Small intestine (tissue), 7 donors: ENCODE measurements at regions not wholly inside any gene's neighbourhood (a gene's known extent, or its start where the extent isn't known, plus 50 kb on each side); places are given as distances from the start of the nearest gene placed in this dataset.

Source experiments
- DNase-seq, 2 donors: peaks; one replicate each; pipeline versions ENCODE4 v3.0.0 to v3.0.0-alpha.2; 2013
- FAIRE-seq: peaks from 2 replicates; lab custom pipeline; 2012; peaks lifted over from hg19 to GRCh38; lab: Jason Lieb, UNC
- H3K27ac ChIP-seq, 3 donors: one replicate each; pipeline ENCODE4 v1.5.1; 2013; ENCODE audit warnings: low read length in 2 of 3, mild to moderate bottlenecking in 2 of 3, control low read depth in 1 of 3, inconsistent platforms in 1 of 3, low read depth in 1 of 3, moderate library complexity in 1 of 3
- H3K27me3 ChIP-seq, 3 donors: one replicate each; pipeline ENCODE4 v1.6.1; 2013; ENCODE audit warnings: low read length in 3 of 3, inconsistent platforms in 1 of 3; ENCODE audit not compliant: control insufficient read depth in 3 of 3, insufficient read depth in 3 of 3
- H3K36me3 ChIP-seq, 3 donors: one replicate each; pipeline ENCODE4 v1.6.1; 2013; ENCODE audit warnings: low read length in 3 of 3, inconsistent platforms in 1 of 3, low read depth in 1 of 3, mild to moderate bottlenecking in 1 of 3, moderate library complexity in 1 of 3; ENCODE audit not compliant: control insufficient read depth in 3 of 3, insufficient read depth in 2 of 3
- H3K4me1 ChIP-seq, 3 donors: one replicate each; pipeline ENCODE4 v1.6.1; 2013; ENCODE audit warnings: low read length in 2 of 3, inconsistent platforms in 1 of 3, low read depth in 1 of 3, mild to moderate bottlenecking in 1 of 3, moderate library complexity in 1 of 3; ENCODE audit not compliant: control insufficient read depth in 3 of 3, insufficient read depth in 2 of 3
- H3K4me3 ChIP-seq, 3 donors: one replicate each; pipeline ENCODE4 v1.5.1; 2013; ENCODE audit warnings: low read length in 3 of 3, control low read depth in 1 of 3, inconsistent platforms in 1 of 3, low read depth in 1 of 3, mild to moderate bottlenecking in 1 of 3, moderate library complexity in 1 of 3
- H3K9me3 ChIP-seq, 2 donors: one replicate each; pipeline ENCODE4 v1.6.1; 2013; ENCODE audit warnings: low read depth in 1 of 2, low read length in 1 of 2; ENCODE audit not compliant: control insufficient read depth in 2 of 2, insufficient read depth in 1 of 2
- WGBS, 3 donors: extraction: QIAGEN DNeasy Blood & Tissue Kit; methylation state at CpG; one replicate each; pipeline ENCODE4 v1.1.7; 2013; 5-methylcytosine and 5-hydroxymethylcytosine counted together
- donor health status: healthy with polysubstance abuse.
- donor health status: control.
- donor health status: control.
- donor health status: Bipolar disorder and iron deficiency.
- donor health status: healthy.

DNA sequence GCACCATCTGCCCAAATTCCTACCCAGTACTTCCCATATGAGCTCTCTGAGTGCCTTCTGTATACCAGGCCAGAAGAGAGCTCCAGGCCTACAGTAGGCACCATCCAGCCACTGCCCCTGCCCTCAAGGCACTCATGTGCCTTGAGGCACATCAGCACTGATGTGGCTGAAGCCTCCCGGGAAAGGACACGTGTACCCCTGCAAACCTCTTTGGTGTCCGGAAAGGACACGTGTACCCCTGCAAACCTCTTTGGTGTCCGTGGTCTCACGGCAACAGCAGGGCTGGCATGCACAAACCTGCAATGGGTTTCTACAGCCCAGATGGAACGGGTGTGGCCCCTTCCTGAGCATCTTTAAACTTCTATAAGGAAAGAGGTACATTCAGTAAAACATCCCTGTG, 209.4 kb upstream of the IGF1R start:
- Histone ChIP-seq H3K27me3 (no peaks in the 10 kb centered on the region), H3K4me1 (no peaks in the 10 kb centered on the region), H3K36me3 (no peaks in the 10 kb centered on the region), H3K9me3 (no peaks in the 10 kb centered on the region), H3K27ac (no peak overlapping the region), H3K4me3 (no peak overlapping the region)
- DNase-seq (no peak), FAIRE-seq (no peak)
- 92 to 95% (median 94%) methylated on average over 7 of the region's 7 CpGs for WGBS, 3 donors

DNA sequence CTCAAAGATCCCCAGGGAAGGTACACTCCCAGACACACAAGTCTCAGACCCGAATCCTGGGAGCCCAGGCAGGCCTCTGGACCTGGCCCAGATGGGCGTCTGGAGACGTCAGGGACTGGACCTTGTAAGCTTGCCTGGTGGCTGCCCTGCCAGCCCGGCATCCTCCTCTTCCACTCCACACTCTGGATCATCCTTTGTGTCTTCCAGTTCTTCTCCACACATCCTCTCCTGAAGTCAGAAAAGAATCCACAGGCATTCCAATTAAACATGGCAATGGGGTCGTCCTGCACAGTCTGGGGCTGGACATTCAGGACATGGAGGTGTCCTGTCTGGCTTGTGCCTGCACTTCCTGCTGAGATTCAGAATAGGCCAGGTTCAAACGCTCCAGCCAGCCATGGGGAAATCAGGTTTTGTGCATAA, 208.8 kb upstream of the IGF1R start:
- DNase-seq (no peak), FAIRE-seq (no peak)
- Histone ChIP-seq H3K27me3 (no peaks in the 10 kb centered on the region), H3K9me3 (no peaks in the 10 kb centered on the region), H3K27ac (no peak overlapping the region), H3K4me3 (no peak overlapping the region), H3K4me1 (no peaks in the 10 kb centered on the region), H3K36me3 (no peaks in the 10 kb centered on the region)
- 75 to 80% (median 77%) methylated on average over 6 of the region's 6 CpGs for WGBS, 3 donors

DNA sequence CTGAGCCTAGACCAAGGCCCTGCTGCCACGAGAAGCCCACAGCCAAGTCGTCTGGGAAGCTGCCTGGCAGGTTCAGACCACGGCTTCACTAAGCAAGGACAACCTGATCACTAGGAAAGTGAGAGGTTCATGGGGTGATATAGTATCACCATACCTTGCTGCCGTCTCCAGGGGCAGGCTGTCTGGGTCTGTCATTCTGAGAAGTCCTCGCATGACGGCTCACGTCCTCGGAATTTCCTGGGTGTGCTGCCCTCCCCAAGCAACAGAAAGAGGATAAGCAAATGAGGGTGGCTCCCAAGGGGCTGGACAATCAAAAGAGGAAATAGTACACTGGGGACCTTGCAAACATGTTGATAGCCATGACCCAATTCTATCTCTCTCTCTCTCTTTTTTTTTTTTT, 207.4 kb upstream of the IGF1R start:
- no peak for FAIRE-seq
- WGBS, 3 donors = 69 to 83% (median 71%) methylated on average over 8 of the region's 8 CpGs
- Histone ChIP-seq H3K27ac (no peak overlapping the region), H3K9me3 (no peaks in the 10 kb centered on the region), H3K36me3 (no peaks in the 10 kb centered on the region), H3K27me3 (no peaks in the 10 kb centered on the region), H3K4me1 (no peaks in the 10 kb centered on the region), H3K4me3 (no peak overlapping the region)
- DNase-seq = no peak

DNA sequence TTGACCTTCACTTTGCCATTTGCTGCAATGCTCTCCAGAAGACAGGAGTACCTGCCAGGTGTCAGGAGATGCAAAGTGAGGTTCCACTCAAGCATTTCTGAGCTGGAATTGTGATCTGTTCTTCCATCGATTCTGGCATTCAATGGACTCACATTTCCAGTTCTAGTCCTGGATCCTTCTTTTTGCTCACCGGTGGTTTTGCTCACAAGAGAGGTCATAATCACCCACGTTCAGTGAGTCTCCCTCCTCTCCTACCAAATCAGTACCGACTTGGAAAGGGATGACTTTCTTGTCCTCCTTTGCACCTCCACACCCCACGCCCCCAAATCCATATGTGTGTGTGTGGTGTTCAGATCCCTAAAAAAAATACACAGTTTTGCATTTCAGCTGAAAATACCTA, 206.7 kb upstream of the IGF1R start:
- H3K27ac ChIP-seq = no peak overlapping the region
- no peaks in the 10 kb centered on the region for H3K36me3 ChIP-seq
- no peaks in the 10 kb centered on the region for H3K4me1 ChIP-seq
- no peak overlapping the region for H3K4me3 ChIP-seq
- no peak for FAIRE-seq
- H3K27me3 ChIP-seq = no peaks in the 10 kb centered on the region
- WGBS, 3 donors = 70 to 79% (median 78%) methylated on average over 5 of the region's 5 CpGs
- no peaks in the 10 kb centered on the region for H3K9me3 ChIP-seq
- DNase-seq = no peak

DNA sequence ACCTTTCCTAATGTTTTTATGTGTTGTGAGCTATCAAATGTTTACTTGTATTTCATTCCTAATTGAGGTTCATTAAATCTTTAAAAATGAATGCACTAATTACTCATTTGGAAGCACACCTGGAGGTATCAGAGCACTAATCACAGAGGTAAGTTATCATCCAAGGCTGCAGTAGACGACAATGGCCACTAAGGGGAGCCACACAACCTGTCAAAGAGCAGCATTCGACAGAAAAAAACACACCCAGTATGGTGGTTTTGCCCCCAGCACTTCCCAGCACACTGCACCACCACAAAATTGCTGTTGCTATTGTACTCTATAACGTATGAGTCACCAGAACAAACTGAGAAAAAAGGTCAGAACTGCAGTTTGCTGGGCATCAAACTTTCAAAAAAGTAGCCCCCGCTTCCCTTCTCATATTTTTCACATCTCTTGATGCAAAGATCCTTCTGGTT, 205.9 kb upstream of the IGF1R start:
- DNase-seq = peak; percentile 49 to 64
- WGBS, 3 donors = 22 to 23% (median 22%) methylated on average over 4 of the region's 4 CpGs
- FAIRE-seq = no peak

DNA sequence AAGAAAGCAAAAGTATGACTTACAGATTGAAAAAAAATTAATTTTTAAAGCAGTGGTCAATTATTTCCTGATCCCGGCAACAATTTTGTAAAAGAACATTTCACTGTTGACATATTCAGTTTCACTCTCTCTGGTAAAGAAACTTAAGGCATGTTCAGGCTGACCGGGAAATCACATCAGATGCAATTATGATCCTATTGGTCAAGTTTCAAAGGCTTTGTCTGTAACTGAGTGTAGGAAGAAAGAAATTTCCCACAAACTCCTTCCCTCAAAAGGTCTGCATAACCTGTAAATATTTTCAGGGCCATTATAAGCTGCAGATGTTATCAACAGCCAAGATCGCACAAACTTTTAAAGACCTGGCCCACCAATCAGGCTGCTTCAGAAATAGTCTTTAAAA, 205.4 kb upstream of the IGF1R start:
- Histone ChIP-seq H3K9me3 (no peaks in the 10 kb centered on the region), H3K4me3 (no peak overlapping the region), H3K36me3 (no peaks in the 10 kb centered on the region), H3K27ac (no peak overlapping the region), H3K27me3 (no peaks in the 10 kb centered on the region), H3K4me1 (no peaks in the 10 kb centered on the region)
- DNase-seq (no peak), FAIRE-seq (no peak)
- 54 to 71% (median 69%) methylated on average over 3 of the region's 3 CpGs for WGBS, 3 donors

More for the DNA sequence above, 205.9 kb upstream of the IGF1R start:
- H3K27me3 ChIP-seq = no peaks in the 10 kb centered on the region
- no peak overlapping the region for H3K27ac ChIP-seq
- no peak overlapping the region for H3K4me3 ChIP-seq
- no peaks in the 10 kb centered on the region for H3K36me3 ChIP-seq
- no peaks in the 10 kb centered on the region for H3K9me3 ChIP-seq
- H3K4me1 ChIP-seq = no peaks in the 10 kb centered on the region

DNA sequence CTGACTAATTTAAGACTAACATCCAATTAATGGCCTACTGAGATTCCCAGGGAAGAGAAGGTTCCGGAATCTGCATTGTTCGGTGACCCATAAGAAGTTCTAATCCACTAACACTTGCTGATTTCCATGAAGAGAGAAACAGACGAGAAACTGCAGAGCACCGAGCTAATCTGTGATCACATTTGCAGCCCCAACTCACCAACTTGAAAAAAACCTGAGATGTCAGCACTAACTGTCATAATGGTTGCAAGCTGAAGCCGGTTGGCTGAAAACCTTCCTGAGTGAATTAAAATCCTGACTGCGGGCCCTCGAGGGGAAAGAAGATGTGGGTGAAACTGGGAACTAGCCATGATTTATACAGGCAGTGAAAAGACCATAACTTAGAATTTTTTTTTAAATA, 204.8 kb upstream of the IGF1R start:
- no peak overlapping the region for H3K4me3 ChIP-seq
- no peak for FAIRE-seq
- no peaks in the 10 kb centered on the region for H3K27me3 ChIP-seq
- H3K9me3 ChIP-seq = no peaks in the 10 kb centered on the region
- no peak overlapping the region for H3K27ac ChIP-seq
- DNase-seq = no peak
- 77 to 93% (median 86%) methylated on average over 7 of the region's 7 CpGs for WGBS, 3 donors
- no peaks in the 10 kb centered on the region for H3K36me3 ChIP-seq
- no peaks in the 10 kb centered on the region for H3K4me1 ChIP-seq

DNA sequence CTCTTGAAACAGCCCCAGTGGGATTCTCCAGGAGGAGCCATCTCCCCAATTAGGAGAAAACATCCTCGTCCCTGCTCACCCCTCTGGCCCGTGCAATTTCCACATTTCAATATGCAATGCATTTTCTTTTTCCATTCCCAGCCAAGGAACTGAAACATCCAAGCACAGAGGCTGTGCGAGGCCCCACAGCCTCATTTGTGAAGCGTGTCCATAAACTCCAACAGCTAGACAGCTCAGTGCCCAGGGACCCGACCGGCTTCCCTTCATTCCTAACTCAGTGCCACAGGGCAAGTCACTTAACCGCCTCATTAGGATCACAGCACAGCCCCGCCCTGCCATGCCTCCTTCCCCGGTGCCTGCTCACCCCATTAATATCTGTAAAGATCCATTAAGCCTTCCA, 204.2 kb upstream of the IGF1R start:
- Histone ChIP-seq H3K4me1 (no peaks in the 10 kb centered on the region), H3K36me3 (no peaks in the 10 kb centered on the region), H3K4me3 (no peak overlapping the region), H3K27me3 (no peaks in the 10 kb centered on the region), H3K27ac (no peak overlapping the region), H3K9me3 (no peaks in the 10 kb centered on the region)
- FAIRE-seq (no peak), DNase-seq (no peak)
- WGBS, 3 donors = 41 to 59% (median 58%) methylated on average over 9 of the region's 9 CpGs

DNA sequence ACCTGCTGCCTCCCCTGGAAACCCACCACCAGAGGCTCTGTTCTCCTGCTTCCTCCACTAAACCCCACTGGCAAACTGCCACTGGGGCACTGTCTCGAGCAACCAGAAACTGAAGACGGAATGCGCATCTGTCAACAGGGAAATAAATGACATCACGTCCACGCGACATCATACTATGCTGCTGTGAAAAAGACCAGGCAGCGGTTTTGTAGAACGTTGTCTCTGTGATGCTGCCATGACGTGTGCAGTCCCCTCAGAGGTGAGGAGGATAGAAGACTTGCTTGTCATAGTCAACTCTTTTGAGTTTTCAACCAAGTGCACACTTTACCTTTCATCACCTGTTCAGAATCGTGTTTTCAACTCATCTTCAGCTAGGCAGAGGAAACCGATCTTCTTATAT, 203.0 kb upstream of the IGF1R start:
- no peak for FAIRE-seq

More for the DNA sequence above, 203.0 kb upstream of the IGF1R start:
- Histone ChIP-seq H3K27ac (no peak overlapping the region), H3K9me3 (no peaks in the 10 kb centered on the region), H3K4me1 (no peaks in the 10 kb centered on the region), H3K4me3 (no peak overlapping the region), H3K36me3 (no peaks in the 10 kb centered on the region), H3K27me3 (no peaks in the 10 kb centered on the region)
- WGBS, 3 donors = 85 to 91% (median 88%) methylated on average over 11 of the region's 11 CpGs
- DNase-seq = no peak
